Esophagus (tissue), 2 donors: ENCODE measurements at regions not wholly inside any gene's neighbourhood (a gene's known extent, or its start where the extent isn't known, plus 50 kb on each side); places are given as distances from the start of the nearest gene placed in this dataset.

Experiments
- H3K27ac ChIP-seq, 2 donors: one replicate each; pipeline ENCODE4 v1.5.1; 2013; ENCODE audit warnings: low read depth in 2 of 2, mild to moderate bottlenecking in 2 of 2, inconsistent platforms in 1 of 2, low read length in 1 of 2, moderate library complexity in 1 of 2
- H3K27me3 ChIP-seq, 2 donors: one replicate each; pipeline ENCODE4 v1.6.1; 2013; ENCODE audit warnings: low read length in 2 of 2, control low read depth in 1 of 2, mild to moderate bottlenecking in 1 of 2; ENCODE audit not compliant: insufficient read depth in 2 of 2, control insufficient read depth in 1 of 2
- H3K36me3 ChIP-seq, 2 donors: one replicate each; pipeline ENCODE4 v1.6.1; 2013; ENCODE audit warnings: low read length in 1 of 2; ENCODE audit not compliant: control insufficient read depth in 2 of 2, insufficient read depth in 2 of 2
- H3K4me1 ChIP-seq, 2 donors: one replicate each; pipeline ENCODE4 v1.6.1; 2013; ENCODE audit warnings: low read length in 1 of 2; ENCODE audit not compliant: control insufficient read depth in 2 of 2, insufficient read depth in 2 of 2
- H3K4me3 ChIP-seq, 2 donors: one replicate each; pipeline ENCODE4 v1.5.1; 2013; ENCODE audit warnings: low read length in 2 of 2, mild to moderate bottlenecking in 2 of 2, low read depth in 1 of 2, moderate library complexity in 1 of 2
- H3K9me3 ChIP-seq, 2 donors: one replicate each; pipeline ENCODE4 v1.6.1; 2013; ENCODE audit warnings: mild to moderate bottlenecking in 2 of 2, low read depth in 1 of 2, low read length in 1 of 2, moderate library complexity in 1 of 2; ENCODE audit not compliant: control insufficient read depth in 2 of 2, insufficient read depth in 1 of 2
- WGBS, 2 donors: extraction: QIAGEN DNeasy Blood & Tissue Kit; methylation state at CpG; one replicate each; pipeline ENCODE4 v1.1.7; 2013; 5-methylcytosine and 5-hydroxymethylcytosine counted together
- donor health status: healthy with polysubstance abuse.
- donor health status: Bipolar disorder and iron deficiency.

GRCh38 chr4:62475596-62475995 lies 1275.5 kb downstream of the ADGRL3 start:
- Histone ChIP-seq H3K4me1 (no peaks in the 10 kb centered on the region), H3K9me3 (no peaks in the 10 kb centered on the region), H3K36me3 (no peaks in the 10 kb centered on the region), H3K27me3 (no peaks in the 10 kb centered on the region), H3K4me3 (no peak overlapping the region), H3K27ac (no peak overlapping the region)
- 45 to 52% methylated on average over 2 of the region's 2 CpGs for WGBS, 2 donors

GRCh38 chr4:62474802-62475201 lies 1274.7 kb downstream of the ADGRL3 start:
- Histone ChIP-seq H3K36me3 (no peaks in the 10 kb centered on the region), H3K4me1 (no peaks in the 10 kb centered on the region), H3K4me3 (no peak overlapping the region), H3K27ac (no peak overlapping the region), H3K9me3 (no peaks in the 10 kb centered on the region), H3K27me3 (no peaks in the 10 kb centered on the region)
- 90% methylated on average over 3 of the region's 3 CpGs for WGBS, 2 donors

- Histone ChIP-seq H3K27me3 (no peaks in the 10 kb centered on the region), H3K36me3 (no peaks in the 10 kb centered on the region), H3K4me1 (no peaks in the 10 kb centered on the region), H3K27ac (no peak overlapping the region), H3K9me3 (no peaks in the 10 kb centered on the region), H3K4me3 (no peak overlapping the region)
- 94 to 95% methylated on average over 1 of the region's 1 CpG for whole genome bisulfite sequencing, 2 donors
Measured at GRCh38 chr4:62471021-62471420, 1270.9 kb downstream of the ADGRL3 start.

GRCh38 chr4:62470421-62470983 lies 1270.4 kb downstream of the ADGRL3 start:
- Histone ChIP-seq H3K27ac (no peak overlapping the region), H3K9me3 (no peaks in the 10 kb centered on the region), H3K27me3 (no peaks in the 10 kb centered on the region), H3K4me3 (no peak overlapping the region), H3K36me3 (no peaks in the 10 kb centered on the region), H3K4me1 (no peaks in the 10 kb centered on the region)
- 92 to 93% methylated on average over 12 to 13 of the region's 13 CpGs for WGBS, 2 donors

GRCh38 chr4:62470020-62470419 lies 1269.9 kb downstream of the ADGRL3 start:
- no peak overlapping the region for H3K4me3 ChIP-seq
- H3K27me3 ChIP-seq, result no peaks in the 10 kb centered on the region
- no peaks in the 10 kb centered on the region for H3K9me3 ChIP-seq
- no peak overlapping the region for H3K27ac ChIP-seq
- WGBS, 2 donors, result 78 to 81% methylated on average over 3 to 5 of the region's 6 CpGs
- no peaks in the 10 kb centered on the region for H3K36me3 ChIP-seq
- H3K4me1 ChIP-seq, result no peaks in the 10 kb centered on the region

GRCh38 chr4:62461961-62462360 lies 1261.8 kb downstream of the ADGRL3 start:
- Histone ChIP-seq H3K36me3 (no peaks in the 10 kb centered on the region), H3K4me1 (no peaks in the 10 kb centered on the region), H3K27ac (no peak overlapping the region), H3K9me3 (no peaks in the 10 kb centered on the region), H3K4me3 (no peak overlapping the region), H3K27me3 (no peaks in the 10 kb centered on the region)

- no peak overlapping the region for H3K4me3 ChIP-seq
- H3K27ac ChIP-seq, result no peak overlapping the region
- no peaks in the 10 kb centered on the region for H3K27me3 ChIP-seq
- H3K9me3 ChIP-seq, result no peaks in the 10 kb centered on the region
- H3K36me3 ChIP-seq, result no peaks in the 10 kb centered on the region
- WGBS, 2 donors, result 68 to 75% methylated on average over 3 of the region's 3 CpGs
- no peaks in the 10 kb centered on the region for H3K4me1 ChIP-seq
Measured at GRCh38 chr4:62460329-62460728, 1260.2 kb downstream of the ADGRL3 start.

GRCh38 chr4:62457356-62457755 lies 1257.2 kb downstream of the ADGRL3 start:
- Histone ChIP-seq H3K36me3 (no peaks in the 10 kb centered on the region), H3K4me1 (no peaks in the 10 kb centered on the region), H3K9me3 (no peaks in the 10 kb centered on the region), H3K4me3 (no peak overlapping the region), H3K27ac (no peak overlapping the region), H3K27me3 (no peaks in the 10 kb centered on the region)
- WGBS, 2 donors, result 61% methylated on average over 5 of the region's 5 CpGs

GRCh38 chr4:62455871-62456270 lies 1255.7 kb downstream of the ADGRL3 start:
- Histone ChIP-seq H3K27ac (no peak overlapping the region), H3K27me3 (no peaks in the 10 kb centered on the region), H3K36me3 (no peaks in the 10 kb centered on the region), H3K4me1 (no peaks in the 10 kb centered on the region), H3K9me3 (no peaks in the 10 kb centered on the region), H3K4me3 (no peak overlapping the region)

- no peak overlapping the region for H3K27ac ChIP-seq
- 79 to 87% methylated on average over 1 of the region's 1 CpG for WGBS, 2 donors
- H3K27me3 ChIP-seq, result no peaks in the 10 kb centered on the region
- no peaks in the 10 kb centered on the region for H3K4me1 ChIP-seq
- no peaks in the 10 kb centered on the region for H3K36me3 ChIP-seq
- no peaks in the 10 kb centered on the region for H3K9me3 ChIP-seq
- H3K4me3 ChIP-seq, result no peak overlapping the region
Measured at GRCh38 chr4:62454535-62454934, 1254.4 kb downstream of the ADGRL3 start.
